ENCODE measurements at regions not wholly inside any gene's neighbourhood (a gene's known extent, or its start where the extent isn't known, plus 50 kb on each side); places are given as distances from the start of the nearest gene placed in this dataset.

DNA sequence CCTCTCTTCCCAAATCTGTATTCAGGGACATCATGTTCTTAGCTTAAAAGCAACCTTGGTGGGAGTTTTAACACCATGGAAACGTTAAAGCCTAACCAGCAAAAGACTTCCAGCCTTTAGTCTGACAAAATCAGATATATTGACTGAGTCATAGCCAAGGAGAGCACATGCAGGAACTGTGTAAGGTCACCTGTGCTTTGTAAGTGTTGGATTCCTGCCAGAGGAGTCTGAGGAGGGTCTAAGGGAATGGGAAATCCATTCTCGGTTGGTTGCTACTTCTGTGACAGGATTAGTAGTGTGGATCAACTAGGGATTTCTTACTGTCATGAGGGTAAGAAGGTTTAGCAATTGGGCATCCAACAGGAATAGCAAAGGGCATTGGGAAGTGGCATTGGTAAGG, 142.0 kb upstream of the CHD1 start:
- TF ChIP-seq CTCF (IDR thresholded peaks at IDR 0.05; ENCODE audit: insufficient read depth, low read depth, low read length, missing control alignments) = no peak
- DNase-seq (ENCODE audit: low read depth) = no peak

GRCh38 chr5:99070362-99070761, 141.6 kb upstream of the CHD1 start:
- DNase-seq (ENCODE audit: low read depth) = no peak
- no peak for TF ChIP-seq CTCF (IDR thresholded peaks at IDR 0.05; ENCODE audit: insufficient read depth, low read depth, low read length, missing control alignments)
- H3K4me3 ChIP-seq (ENCODE audit: low read depth, low read length) = no peak overlapping the region

More for the DNA sequence above, 142.0 kb upstream of the CHD1 start:
- H3K4me3 ChIP-seq (ENCODE audit: low read depth, low read length) = no peak overlapping the region

- no peak overlapping the region for H3K4me3 ChIP-seq (ENCODE audit: low read depth, low read length)
- no peak for DNase-seq (ENCODE audit: low read depth)
- no peak for TF ChIP-seq CTCF (IDR thresholded peaks at IDR 0.05; ENCODE audit: insufficient read depth, low read depth, low read length, missing control alignments)
These were observed 140.3 kb upstream of the CHD1 start for GRCh38 chr5:99068944-99069650.

DNA sequence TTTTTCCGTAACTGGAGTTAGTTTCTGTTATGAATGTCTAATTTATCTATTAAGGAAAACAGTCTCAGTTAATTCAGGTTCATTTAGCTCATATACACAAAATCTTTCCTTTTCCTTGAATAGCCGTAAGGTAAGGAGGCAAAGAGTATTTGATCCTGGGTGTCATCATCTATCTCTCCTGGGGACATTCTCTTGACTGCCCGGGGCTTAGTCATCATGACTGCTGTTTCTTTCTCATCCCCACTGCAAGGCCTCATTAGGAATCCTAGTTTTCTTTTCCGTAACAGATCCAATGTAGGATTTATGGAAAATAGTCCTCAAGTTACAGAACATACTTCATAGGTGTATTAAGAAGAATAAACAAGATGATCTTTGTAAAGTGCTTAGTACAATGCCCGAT, 134.9 kb upstream of the CHD1 start:
- no peak for DNase-seq (ENCODE audit: low read depth)
- no peak overlapping the region for H3K4me3 ChIP-seq (ENCODE audit: low read depth, low read length)
- no peak for TF ChIP-seq CTCF (IDR thresholded peaks at IDR 0.05; ENCODE audit: insufficient read depth, low read depth, low read length, missing control alignments)

- TF ChIP-seq CTCF (IDR thresholded peaks at IDR 0.05; ENCODE audit: insufficient read depth, low read depth, low read length, missing control alignments) = no peak
- H3K4me3 ChIP-seq (ENCODE audit: low read depth, low read length) = no peak overlapping the region
- no peak for DNase-seq (ENCODE audit: low read depth)
These were observed 132.9 kb upstream of the CHD1 start for GRCh38 chr5:99061711-99062110.

GRCh38 chr5:99061299-99061698, 132.5 kb upstream of the CHD1 start:
- H3K4me3 ChIP-seq (ENCODE audit: low read depth, low read length) = no peak overlapping the region
- no peak for TF ChIP-seq CTCF (IDR thresholded peaks at IDR 0.05; ENCODE audit: insufficient read depth, low read depth, low read length, missing control alignments)
- no peak for DNase-seq (ENCODE audit: low read depth)
